GM12891 (cell line): ENCODE measurements at regions not wholly inside any gene's neighbourhood (a gene's known extent, or its start where the extent isn't known, plus 50 kb on each side); places are given as distances from the start of the nearest gene placed in this dataset.

Experiments used
- PAX5 ChIP-seq: IDR thresholded peaks from 2 replicates; pipeline ENCODE4 v1.6.1; 2011; ENCODE audit warnings: low read length, moderate library complexity, mild to moderate bottlenecking; ENCODE audit not compliant: insufficient read depth, severe bottlenecking
- POLR2A ChIP-seq: IDR thresholded peaks from 2 replicates; pipeline ENCODE4 v1.6.1; 2011; ENCODE audit warnings: low read depth, low read length, control low read depth
- POLR2AphosphoS5 ChIP-seq: IDR thresholded peaks from 2 replicates; pipeline ENCODE4 v1.6.1; 2011; ENCODE audit warnings: low read depth, low read length, control low read depth
- POU2F2 ChIP-seq: IDR thresholded peaks from 2 replicates; pipeline ENCODE4 v1.6.1; 2011; ENCODE audit warnings: low read depth, mild to moderate bottlenecking, control low read depth, low read length, moderate library complexity
- SPI1 ChIP-seq: IDR thresholded peaks from 2 replicates; pipeline ENCODE4 v1.6.1; 2011; ENCODE audit warnings: low read depth, low read length, control low read depth
- TAF1 ChIP-seq: IDR thresholded peaks from 2 replicates; pipeline ENCODE4 v1.6.1; 2011; ENCODE audit warnings: low read depth, low read length, control low read depth

DNA sequence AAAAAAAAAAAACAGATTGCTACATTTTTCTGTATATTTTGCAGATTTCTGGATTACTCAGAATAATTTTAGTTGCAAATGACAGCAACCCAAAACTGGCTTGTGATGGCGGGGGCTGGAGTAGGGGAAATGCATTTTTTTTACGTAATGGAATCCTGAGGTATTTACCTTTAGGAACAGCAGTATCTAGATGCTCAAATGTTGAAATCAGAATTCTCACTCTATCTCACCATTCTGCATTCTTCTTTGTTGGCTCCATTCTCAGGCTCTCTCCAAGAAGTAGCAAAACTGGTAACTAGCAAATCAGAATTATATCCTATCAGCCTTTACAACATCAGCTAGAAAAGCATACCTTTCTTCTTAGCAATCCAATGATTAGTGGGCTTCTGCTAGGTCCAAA is 554.3 kb downstream of the PRELID2 start:
- no peak for TF ChIP-seq POLR2AphosphoS5
- no peak for TF ChIP-seq POLR2A
- no peak for TF ChIP-seq POU2F2
- TF ChIP-seq PAX5, result no peak
- TF ChIP-seq SPI1, result no peak
- no peak for TF ChIP-seq TAF1
